Osteocyte (in vitro differentiated cells): ENCODE measurements at regions not wholly inside any gene's neighbourhood (a gene's known extent, or its start where the extent isn't known, plus 50 kb on each side); places are given as distances from the start of the nearest gene placed in this dataset.
A peak's percentile ranks its signal among the peaks of the same experiment; 100 is the strongest.

Experiments
- DNase-seq: peaks from one replicate; pipeline ENCODE4 v3.0.0; 2021; ENCODE audit warnings: mixed read lengths; ENCODE audit not compliant: unreplicated experiment; ENCODE audit errors: extremely low spot score
- H3K27ac Mint-ChIP-seq: one replicate; pipeline ENCODE4 v1.8.0; 2021; ENCODE audit warnings: mild to moderate bottlenecking, mixed read lengths; ENCODE audit not compliant: unreplicated experiment
- H3K27me3 Mint-ChIP-seq: one replicate; pipeline ENCODE4 v1.8.0; 2021; ENCODE audit warnings: mixed read lengths; ENCODE audit not compliant: unreplicated experiment
- H3K36me3 Mint-ChIP-seq: one replicate; pipeline ENCODE4 v1.8.0; 2021; ENCODE audit warnings: mixed read lengths; ENCODE audit not compliant: unreplicated experiment
- H3K4me1 Mint-ChIP-seq: one replicate; pipeline ENCODE4 v1.8.0; 2021; ENCODE audit warnings: mixed read lengths; ENCODE audit not compliant: unreplicated experiment
- H3K4me3 Mint-ChIP-seq: one replicate; pipeline ENCODE4 v1.8.0; 2021; ENCODE audit warnings: mild to moderate bottlenecking, moderate library complexity, mixed read lengths; ENCODE audit not compliant: unreplicated experiment
- H3K9me3 Mint-ChIP-seq: one replicate; pipeline ENCODE4 v1.8.0; 2021; ENCODE audit warnings: mixed read lengths; ENCODE audit not compliant: unreplicated experiment
- TF ChIP-seq, protein P1 (sequence below): fragments of 200-600 bp; sonication (generic); IDR thresholded peaks from 2 replicates; pipeline ENCODE4 v1.5.0; 2021; ENCODE audit warnings: antibody characterized with exemption, mild to moderate bottlenecking, moderate library complexity

DNA sequence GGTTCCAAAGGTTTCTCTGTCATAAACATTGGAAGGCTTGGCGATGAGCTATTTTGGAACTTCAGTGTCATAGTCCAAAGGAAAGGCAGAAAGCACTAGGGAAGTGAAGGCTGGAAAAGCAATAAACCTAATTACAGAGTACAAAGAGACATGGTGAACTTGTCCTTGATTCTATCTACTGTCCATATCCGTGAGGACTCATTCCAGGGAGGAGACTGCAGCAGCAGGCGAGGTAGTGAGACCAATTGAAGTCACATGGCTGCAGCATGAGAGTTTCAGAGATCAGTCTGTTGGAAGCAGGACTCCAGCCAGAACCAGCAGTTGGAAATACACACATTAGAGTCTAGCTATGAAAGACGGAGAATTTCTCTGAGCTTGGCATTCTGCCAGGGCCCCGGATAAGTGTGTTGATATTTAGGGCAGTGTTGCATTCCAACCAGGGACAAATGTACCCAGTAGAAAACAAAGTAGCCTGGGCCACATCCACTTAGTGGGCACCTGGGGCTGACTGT lies 54.1 kb upstream of the ARHGAP42 start:
- no peak for DNase-seq
- peaks cover 17% of the 10 kb centered on the region for H3K4me1 Mint-ChIP-seq
- TF ChIP-seq, protein P1, sequence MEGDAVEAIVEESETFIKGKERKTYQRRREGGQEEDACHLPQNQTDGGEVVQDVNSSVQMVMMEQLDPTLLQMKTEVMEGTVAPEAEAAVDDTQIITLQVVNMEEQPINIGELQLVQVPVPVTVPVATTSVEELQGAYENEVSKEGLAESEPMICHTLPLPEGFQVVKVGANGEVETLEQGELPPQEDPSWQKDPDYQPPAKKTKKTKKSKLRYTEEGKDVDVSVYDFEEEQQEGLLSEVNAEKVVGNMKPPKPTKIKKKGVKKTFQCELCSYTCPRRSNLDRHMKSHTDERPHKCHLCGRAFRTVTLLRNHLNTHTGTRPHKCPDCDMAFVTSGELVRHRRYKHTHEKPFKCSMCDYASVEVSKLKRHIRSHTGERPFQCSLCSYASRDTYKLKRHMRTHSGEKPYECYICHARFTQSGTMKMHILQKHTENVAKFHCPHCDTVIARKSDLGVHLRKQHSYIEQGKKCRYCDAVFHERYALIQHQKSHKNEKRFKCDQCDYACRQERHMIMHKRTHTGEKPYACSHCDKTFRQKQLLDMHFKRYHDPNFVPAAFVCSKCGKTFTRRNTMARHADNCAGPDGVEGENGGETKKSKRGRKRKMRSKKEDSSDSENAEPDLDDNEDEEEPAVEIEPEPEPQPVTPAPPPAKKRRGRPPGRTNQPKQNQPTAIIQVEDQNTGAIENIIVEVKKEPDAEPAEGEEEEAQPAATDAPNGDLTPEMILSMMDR: no peak

DNA sequence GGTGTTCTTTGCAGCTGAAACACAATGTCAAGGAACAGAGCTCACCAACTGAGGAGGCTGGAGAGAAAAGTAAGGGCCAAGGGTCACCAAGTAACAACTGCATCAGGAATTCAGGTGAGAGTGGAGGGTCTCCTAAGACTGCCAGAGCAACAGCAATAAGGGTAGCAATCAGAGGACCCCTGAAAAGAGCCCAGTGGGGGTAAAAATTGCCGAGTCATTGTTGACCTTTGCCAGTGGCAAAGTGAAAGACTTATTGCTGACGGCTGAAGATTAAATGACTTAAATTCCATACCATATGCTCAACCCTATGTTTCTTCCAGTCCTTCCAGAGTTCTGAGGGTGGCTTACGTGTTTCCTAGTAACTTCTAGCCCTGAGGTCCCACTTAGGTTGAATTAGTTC lies 51.9 kb upstream of the ARHGAP42 start:
- no peak for DNase-seq
- Mint-ChIP-seq H3K27ac (no peak overlapping the region), H3K36me3 (no peaks in the 10 kb centered on the region), H3K9me3 (no peaks in the 10 kb centered on the region), H3K4me1 (peaks cover 36% of the 10 kb centered on the region), H3K27me3 (no peaks in the 10 kb centered on the region), H3K4me3 (no peak overlapping the region)
- TF ChIP-seq, protein P1: no peak

More for the DNA sequence above, 54.1 kb upstream of the ARHGAP42 start:
- Mint-ChIP-seq H3K27me3 (no peaks in the 10 kb centered on the region), H3K36me3 (no peaks in the 10 kb centered on the region), H3K4me3 (no peak overlapping the region), H3K27ac (peak overlapping the region; percentile 72), H3K9me3 (no peaks in the 10 kb centered on the region)

DNA sequence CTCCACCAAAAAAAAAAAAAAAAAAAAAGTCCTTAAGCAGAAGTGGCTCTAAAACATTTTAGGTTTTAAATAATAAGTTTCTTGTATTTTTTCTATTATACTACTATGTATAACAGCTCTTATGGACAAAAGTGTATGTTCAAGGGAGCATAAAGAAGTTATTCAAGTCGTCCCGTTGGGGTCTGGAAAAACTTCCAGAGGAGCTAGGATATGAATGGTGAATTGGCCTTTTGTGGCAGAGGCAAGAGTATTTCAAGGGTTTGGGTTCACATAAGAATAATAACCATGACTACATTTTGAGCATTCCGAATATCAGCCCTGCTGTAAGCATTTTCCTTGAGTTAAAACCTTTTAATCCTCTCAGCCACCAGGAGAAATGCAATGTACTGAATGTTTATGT lies 50.6 kb upstream of the ARHGAP42 start:
- no peaks in the 10 kb centered on the region for H3K9me3 Mint-ChIP-seq
- no peak overlapping the region for H3K27ac Mint-ChIP-seq
- H3K4me1 Mint-ChIP-seq: peaks cover 43% of the 10 kb centered on the region
- DNase-seq: no peak
- TF ChIP-seq, protein P1: no peak
- no peak overlapping the region for H3K4me3 Mint-ChIP-seq
- H3K36me3 Mint-ChIP-seq: no peaks in the 10 kb centered on the region
- H3K27me3 Mint-ChIP-seq: no peaks in the 10 kb centered on the region
